IMR-90 (cell line): ENCODE measurements at regions not wholly inside any gene's neighbourhood (a gene's known extent, or its start where the extent isn't known, plus 50 kb on each side); places are given as distances from the start of the nearest gene placed in this dataset.

Experiments
- ATAC-seq: fragments of 200-7000 bp; cut with Tn5 transposase; 2 replicates; pipeline ENCODE4 v1.9.1; 2020; ENCODE audit warnings: low read depth, mild to moderate bottlenecking, moderate library complexity
- BruUV-seq: library from RNA; stranded (reverse); fragments of 400-500 nt; replicated peaks from 2 replicates; lab custom pipeline; 2021; lab: Mats Ljungman, UMichigan
- CTCF ChIA-PET: fragments of 300-600 bp; formaldehyde crosslinking; extraction: SDS; loops from one replicate; lab custom pipeline; 2021; ENCODE audit warnings: antibody characterized with exemption; lab: Yijun Ruan, JAX
- POLR2A ChIA-PET: fragments of 300-600 bp; sonication (Branson Sonifier 250); formaldehyde crosslinking; loops from one replicate; lab custom pipeline; 2022; ENCODE audit warnings: antibody characterized with exemption; ENCODE audit not compliant: unreplicated experiment; lab: Charles Lee
- DNase-seq: peaks from one replicate; pipeline ENCODE4 v3.0.0; 2013
- H2AFZ ChIP-seq: replicated peaks from 2 replicates; pipeline ENCODE3; 2013; ENCODE audit warnings: low read length, mild to moderate bottlenecking; ENCODE audit not compliant: poor library complexity
- H2AK5ac ChIP-seq: 2 replicates; pipeline ENCODE4 v1.6.1; 2013; ENCODE audit warnings: low read depth, low read length, inconsistent platforms
- H2AK9ac ChIP-seq: replicated peaks from 2 replicates; pipeline ENCODE3; 2013; ENCODE audit warnings: mild to moderate bottlenecking, low read depth, low read length, moderate library complexity; ENCODE audit not compliant: poor library complexity
- H2BK120ac ChIP-seq: 2 replicates; pipeline ENCODE4 v1.6.1; 2013; ENCODE audit warnings: low read depth, low read length, inconsistent platforms
- H2BK15ac ChIP-seq: 3 replicates; pipeline ENCODE4 v1.6.1; 2013; ENCODE audit warnings: low read depth, low read length, inconsistent platforms
- H2BK20ac ChIP-seq: 2 replicates; pipeline ENCODE4 v1.6.1; 2013; ENCODE audit warnings: low read depth, mild to moderate bottlenecking, inconsistent platforms, low read length, moderate library complexity
- H2BK5ac ChIP-seq: 2 replicates; pipeline ENCODE4 v1.6.1; 2013; ENCODE audit warnings: mild to moderate bottlenecking, low read depth, low read length, inconsistent platforms; ENCODE audit not compliant: poor library complexity, severe bottlenecking
- H3K14ac ChIP-seq: replicated peaks from 2 replicates; pipeline ENCODE4 v1.6.1; 2013; ENCODE audit warnings: low read depth, low read length, inconsistent platforms
- H3K18ac ChIP-seq: 2 replicates; pipeline ENCODE4 v1.6.1; 2013; ENCODE audit warnings: low read depth, low read length, control low read depth
- H3K23ac ChIP-seq: 2 replicates; pipeline ENCODE4 v1.6.1; 2013; ENCODE audit warnings: low read depth, low read length, inconsistent platforms
- H3K27ac ChIP-seq: 2 replicates; pipeline ENCODE4 v1.5.1; 2013; ENCODE audit warnings: mild to moderate bottlenecking, control low read depth, low read length; ENCODE audit not compliant: insufficient read depth
- H3K27me3 ChIP-seq: 2 replicates; pipeline ENCODE4 v1.6.1; 2013; ENCODE audit warnings: low read length; ENCODE audit not compliant: control insufficient read depth, insufficient read depth
- H3K36me3 ChIP-seq: 2 replicates; pipeline ENCODE4 v1.6.1; 2013; ENCODE audit warnings: low read length, mixed read lengths; ENCODE audit not compliant: control insufficient read depth, insufficient read depth
- H3K4ac ChIP-seq: 2 replicates; pipeline ENCODE4 v1.6.1; 2013; ENCODE audit warnings: low read depth, low read length, inconsistent platforms
- H3K4me1 ChIP-seq: 2 replicates; pipeline ENCODE4 v1.6.1; 2013; ENCODE audit warnings: low read length, mixed read lengths; ENCODE audit not compliant: control insufficient read depth, insufficient read depth
- H3K4me2 ChIP-seq: 2 replicates; pipeline ENCODE4 v1.6.1; 2013; ENCODE audit warnings: low read depth, mild to moderate bottlenecking, control low read depth, low read length, moderate library complexity
- H3K4me3 ChIP-seq: 2 replicates; pipeline ENCODE4 v1.5.1; 2013; ENCODE audit warnings: low read depth, mild to moderate bottlenecking, control low read depth, low read length, moderate library complexity; ENCODE audit not compliant: insufficient read depth
- H3K56ac ChIP-seq: 2 replicates; pipeline ENCODE4 v1.6.1; 2013; ENCODE audit warnings: low read length, inconsistent platforms; ENCODE audit not compliant: insufficient read depth; ENCODE audit errors: extremely low read depth
- H3K79me1 ChIP-seq, 2 experiments: 2 replicates each; pipeline ENCODE4 v1.6.1; 2013; ENCODE audit warnings: low read length in 2 of 2, inconsistent platforms in 1 of 2, low read depth in 1 of 2
- H3K9ac ChIP-seq: 2 replicates; pipeline ENCODE4 v1.6.1; 2013; ENCODE audit warnings: low read depth, low read length, control low read depth
- H3K9me1 ChIP-seq: 2 replicates; pipeline ENCODE4 v1.6.1; 2013; ENCODE audit warnings: low read length, inconsistent platforms; ENCODE audit not compliant: insufficient read depth
- H3K9me3 ChIP-seq: 2 replicates; pipeline ENCODE4 v1.6.1; 2013; ENCODE audit warnings: low read length; ENCODE audit not compliant: control insufficient read depth, insufficient read depth
- H4K20me1 ChIP-seq: 2 replicates; pipeline ENCODE4 v1.6.1; 2013; ENCODE audit warnings: low read length, inconsistent platforms; ENCODE audit not compliant: insufficient read depth
- H4K5ac ChIP-seq: 2 replicates; pipeline ENCODE4 v1.6.1; 2013; ENCODE audit warnings: mild to moderate bottlenecking, low read depth, low read length, control low read depth
- H4K8ac ChIP-seq, 2 experiments: 2 replicates each; pipeline ENCODE4 v1.6.1; 2013; ENCODE audit warnings: low read depth in 2 of 2, low read length in 2 of 2, control low read depth in 1 of 2, inconsistent platforms in 1 of 2
- H4K91ac ChIP-seq: 2 replicates; pipeline ENCODE4 v1.6.1; 2013; ENCODE audit warnings: low read depth, low read length, inconsistent platforms; ENCODE audit not compliant: insufficient read depth
- CEBPB ChIP-seq: IDR thresholded peaks from 2 replicates; pipeline ENCODE4 v1.6.1; 2012; ENCODE audit warnings: low read depth, low read length, improper control_type of control experiment
- FOS ChIP-seq: fragments of 150-350 bp; IDR thresholded peaks from 2 replicates; pipeline ENCODE4 v1.6.1; 2016; ENCODE audit warnings: low read depth, low read length
- MAFK ChIP-seq: IDR thresholded peaks from 2 replicates; pipeline ENCODE4 v1.6.1; 2012; ENCODE audit warnings: low read depth, low read length, improper control_type of control experiment
- SMC3 ChIP-seq: fragments of 150-350 bp; IDR thresholded peaks from 2 replicates; pipeline ENCODE4 v1.6.1; 2016; ENCODE audit warnings: low read depth, mild to moderate bottlenecking, antibody characterized with exemption, low read length, moderate library complexity
- WGBS, 2 experiments: methylation state at CpG; one replicate each; pipeline versions ENCODE4 v1.1.5 to v1.1.7; 2013; ENCODE audit warnings: missing lambda C conversion rate in 2 of 2; ENCODE audit not compliant: insufficient read length in 1 of 2; ENCODE audit errors: extremely low coverage in 2 of 2; 5-methylcytosine and 5-hydroxymethylcytosine counted together
- dilution Hi-C: fragments of 300-500 bp; cut with HindIII; formaldehyde crosslinking; loops from one replicate; pipeline ENCODE4 v1.14.3; 2018; ENCODE audit warnings: low sequenced_read_pairs; ENCODE audit not compliant: unreplicated experiment
- in situ Hi-C: fragments of 300-500 bp; cut with MboI; formaldehyde crosslinking; loops from 3 replicates; pipeline ENCODE4 v1.14.3; 2019; ENCODE audit warnings: low sequenced_read_pairs, inconsistent platforms, mixed read lengths
- intact Hi-C: fragments of 100-400 bp; cut with micrococcal nuclease; formaldehyde crosslinking; loops from 2 replicates; pipeline ENCODE4 v1.10.0; 2022
- TF ChIP-seq, protein P1 (sequence below): fragments of 150-350 bp; IDR thresholded peaks from 2 replicates; pipeline ENCODE4 v1.6.1; 2016; ENCODE audit warnings: low read depth, mild to moderate bottlenecking, low read length, moderate library complexity, borderline replicate concordance

DNA sequence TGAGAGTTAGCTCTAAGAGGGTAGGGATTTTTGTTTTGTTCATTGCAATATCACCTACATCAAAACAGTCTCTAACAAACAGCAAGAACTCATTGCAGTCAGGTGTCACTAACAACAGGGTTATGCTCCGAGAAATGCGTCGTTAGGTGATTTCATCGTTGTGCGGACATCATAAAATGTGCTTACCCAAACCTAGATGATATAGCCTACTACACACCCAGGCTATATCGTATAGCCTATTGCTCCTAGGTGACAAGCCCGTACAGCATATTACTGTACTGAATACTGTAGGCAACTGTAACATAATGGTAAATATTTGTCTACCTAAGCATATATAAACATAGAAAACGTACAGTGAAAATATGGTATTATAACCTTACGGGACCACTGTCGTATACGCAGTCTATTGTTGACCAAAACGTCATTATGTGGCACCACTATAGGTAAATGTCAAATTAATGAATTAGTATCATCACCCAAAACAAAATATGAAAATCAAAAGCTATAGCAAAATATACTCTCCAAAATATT is 49.9 kb upstream of the TAB2 start:
- DNase-seq: no peak
- Histone ChIP-seq H3K79me1 (no peaks in the 10 kb centered on the region), H4K8ac (no peak overlapping the region), H2BK5ac (no peak overlapping the region), H4K5ac (no peak overlapping the region), H2AFZ (no peak overlapping the region), H2BK20ac (no peak overlapping the region), H4K91ac (no peak overlapping the region), H2AK5ac (no peak overlapping the region), H2AK9ac (no peak overlapping the region), H3K23ac (no peak overlapping the region), H4K20me1 (no peaks in the 10 kb centered on the region), H3K56ac (no peak overlapping the region), H3K9me1 (no peaks in the 10 kb centered on the region), H3K4me2 (no peak overlapping the region), H3K27ac (no peak overlapping the region), H3K4me3 (no peak overlapping the region), H3K14ac (no peak overlapping the region), H3K9ac (no peak overlapping the region), H2BK120ac (no peak overlapping the region), H3K18ac (no peak overlapping the region), H3K9me3 (peaks cover 4% of the 10 kb centered on the region), H3K36me3 (no peaks in the 10 kb centered on the region), H3K4me1 (no peaks in the 10 kb centered on the region), H2BK15ac (no peak overlapping the region), H3K27me3 (peaks cover 35% of the 10 kb centered on the region), H3K4ac (no peak overlapping the region)
- WGBS, 2 experiments: no CpG with 5 or more reads among the region's 12 CpGs
- dilution Hi-C loops (no loop called here), in situ Hi-C loops (no loop called here), intact Hi-C loops (no loop called here)
- ChIA-PET POLR2A (no interaction called here), CTCF (no interaction called here)
- no TSS peak for BruUV-seq
- TF ChIP-seq MAFK (peak; percentile 44; the same call in 1 of the 2 replicates), FOS (no peak), SMC3 (no peak), CEBPB (no peak)
- TF ChIP-seq, protein P1, sequence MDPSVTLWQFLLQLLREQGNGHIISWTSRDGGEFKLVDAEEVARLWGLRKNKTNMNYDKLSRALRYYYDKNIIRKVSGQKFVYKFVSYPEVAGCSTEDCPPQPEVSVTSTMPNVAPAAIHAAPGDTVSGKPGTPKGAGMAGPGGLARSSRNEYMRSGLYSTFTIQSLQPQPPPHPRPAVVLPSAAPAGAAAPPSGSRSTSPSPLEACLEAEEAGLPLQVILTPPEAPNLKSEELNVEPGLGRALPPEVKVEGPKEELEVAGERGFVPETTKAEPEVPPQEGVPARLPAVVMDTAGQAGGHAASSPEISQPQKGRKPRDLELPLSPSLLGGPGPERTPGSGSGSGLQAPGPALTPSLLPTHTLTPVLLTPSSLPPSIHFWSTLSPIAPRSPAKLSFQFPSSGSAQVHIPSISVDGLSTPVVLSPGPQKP: no peak
- ATAC-seq: no peak
